VCaP (cell line): ENCODE measurements at regions not wholly inside any gene's neighbourhood (a gene's known extent, or its start where the extent isn't known, plus 50 kb on each side); places are given as distances from the start of the nearest gene placed in this dataset.

Source experiments
- H3K27ac ChIP-seq: fragments of 450-650 bp; 2 replicates; pipeline ENCODE4 v1.5.1; 2017
- TF ChIP-seq, protein P1 (sequence below): fragments of 450-650 bp; conservative IDR thresholded peaks from 2 replicates; pipeline ENCODE4 v1.5.1; 2017; ENCODE audit warnings: mild to moderate bottlenecking, moderate library complexity

DNA sequence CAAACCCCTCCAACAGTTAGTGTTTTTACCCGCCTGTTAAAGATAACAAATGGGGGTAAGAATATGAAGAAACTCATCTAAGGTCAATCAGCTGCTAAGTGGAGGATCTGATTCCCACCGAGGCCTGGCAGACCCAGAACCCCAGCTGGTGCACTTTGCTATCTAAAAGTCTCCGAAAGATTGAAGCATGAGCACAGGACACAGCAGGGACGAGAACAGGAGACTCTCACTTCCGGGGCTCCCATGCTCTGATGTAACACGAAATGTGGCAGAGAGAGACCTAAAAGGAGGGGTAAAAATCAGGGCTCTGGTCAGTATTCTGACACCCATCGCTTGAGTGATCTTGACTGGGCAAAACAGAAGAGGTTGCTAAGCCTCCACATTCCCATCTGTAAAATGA is 119.7 kb downstream of the PDCL3 start:
- no peak overlapping the region for H3K27ac ChIP-seq

DNA sequence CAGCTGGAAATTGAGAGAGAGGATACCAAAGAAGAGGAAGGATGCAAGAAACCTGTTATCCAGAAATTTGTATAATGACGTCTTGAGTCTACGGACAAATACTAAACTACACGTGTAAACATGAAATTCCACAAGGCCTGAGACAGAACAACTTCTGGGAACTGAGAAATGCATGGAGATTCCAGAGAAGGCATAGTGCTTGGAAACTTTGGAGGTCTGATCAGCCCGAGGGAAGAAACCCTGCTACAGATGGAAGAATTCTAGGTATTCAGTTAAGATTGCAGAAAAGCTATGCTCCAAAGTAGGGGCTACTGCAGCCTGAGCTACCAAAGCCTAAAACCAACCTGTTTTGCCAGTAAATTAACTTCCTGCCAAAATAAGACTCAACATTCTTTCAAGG is 120.4 kb downstream of the PDCL3 start:
- H3K27ac ChIP-seq: no peak overlapping the region
- TF ChIP-seq, protein P1, sequence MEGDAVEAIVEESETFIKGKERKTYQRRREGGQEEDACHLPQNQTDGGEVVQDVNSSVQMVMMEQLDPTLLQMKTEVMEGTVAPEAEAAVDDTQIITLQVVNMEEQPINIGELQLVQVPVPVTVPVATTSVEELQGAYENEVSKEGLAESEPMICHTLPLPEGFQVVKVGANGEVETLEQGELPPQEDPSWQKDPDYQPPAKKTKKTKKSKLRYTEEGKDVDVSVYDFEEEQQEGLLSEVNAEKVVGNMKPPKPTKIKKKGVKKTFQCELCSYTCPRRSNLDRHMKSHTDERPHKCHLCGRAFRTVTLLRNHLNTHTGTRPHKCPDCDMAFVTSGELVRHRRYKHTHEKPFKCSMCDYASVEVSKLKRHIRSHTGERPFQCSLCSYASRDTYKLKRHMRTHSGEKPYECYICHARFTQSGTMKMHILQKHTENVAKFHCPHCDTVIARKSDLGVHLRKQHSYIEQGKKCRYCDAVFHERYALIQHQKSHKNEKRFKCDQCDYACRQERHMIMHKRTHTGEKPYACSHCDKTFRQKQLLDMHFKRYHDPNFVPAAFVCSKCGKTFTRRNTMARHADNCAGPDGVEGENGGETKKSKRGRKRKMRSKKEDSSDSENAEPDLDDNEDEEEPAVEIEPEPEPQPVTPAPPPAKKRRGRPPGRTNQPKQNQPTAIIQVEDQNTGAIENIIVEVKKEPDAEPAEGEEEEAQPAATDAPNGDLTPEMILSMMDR: no peak

More for the DNA sequence above, 119.7 kb downstream of the PDCL3 start:
- TF ChIP-seq, protein P1: no peak

DNA sequence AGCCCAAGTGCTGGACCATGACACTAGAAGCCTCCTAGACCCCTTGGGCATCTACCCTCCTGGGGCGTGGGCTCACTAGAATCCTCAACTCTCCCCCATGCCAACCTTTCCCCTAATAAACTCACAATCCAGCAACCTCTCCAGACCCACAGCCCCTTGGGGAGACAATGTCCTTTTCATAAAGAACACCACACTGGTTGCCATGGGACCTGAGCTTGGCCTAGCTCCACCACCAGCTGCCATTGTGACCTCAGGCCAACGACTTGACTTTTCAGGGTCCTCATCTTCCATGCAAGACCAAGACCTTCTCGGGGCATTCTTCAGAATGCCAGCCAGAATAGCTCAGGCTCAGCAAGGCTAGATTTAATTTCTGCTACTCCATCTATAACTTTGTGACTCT is 128.1 kb upstream of the NPAS2 start:
- TF ChIP-seq, protein P1: no peak
- H3K27ac ChIP-seq: no peak overlapping the region

DNA sequence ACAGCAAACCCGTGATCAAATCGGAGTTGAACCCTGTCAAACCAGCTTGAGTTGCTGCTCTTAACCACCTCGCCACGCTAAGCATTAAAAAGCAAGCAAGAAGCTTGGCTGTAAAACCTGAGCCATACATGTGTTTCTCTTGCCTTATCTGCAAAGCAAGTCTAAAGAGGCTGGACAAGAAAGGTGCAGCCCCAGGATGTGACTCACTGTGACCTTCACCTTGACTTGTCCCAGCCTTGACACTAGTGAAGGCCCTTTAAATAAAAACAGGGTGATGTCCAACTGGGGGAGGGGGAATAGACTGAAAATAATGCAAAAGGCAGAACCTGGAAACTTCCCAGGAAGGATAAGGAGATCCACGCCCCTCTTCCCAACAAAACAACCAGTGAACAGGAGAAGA is 127.6 kb upstream of the NPAS2 start:
- H3K27ac ChIP-seq: no peak overlapping the region
- TF ChIP-seq, protein P1: no peak

DNA sequence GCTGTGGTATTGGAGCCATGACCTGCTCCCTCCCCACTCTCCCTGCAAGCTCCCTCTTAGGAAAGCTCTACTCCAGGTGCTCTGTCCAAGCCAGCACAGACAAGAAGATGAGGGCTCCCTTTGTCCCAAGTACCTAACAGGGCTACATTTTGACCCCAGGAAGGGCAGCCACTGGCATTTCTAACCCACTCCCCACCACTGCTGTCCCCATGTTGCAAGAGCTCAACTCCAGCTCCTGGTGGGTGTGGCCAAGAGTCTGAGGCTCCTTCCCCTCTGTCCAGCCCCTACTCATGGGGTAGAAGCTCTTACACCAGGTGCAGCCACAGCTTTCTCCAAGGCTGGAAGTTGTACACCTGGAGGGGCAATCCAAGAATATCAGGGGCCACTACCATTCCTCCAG is 127.0 kb upstream of the NPAS2 start:
- H3K27ac ChIP-seq: no peak overlapping the region
- TF ChIP-seq, protein P1: no peak

DNA sequence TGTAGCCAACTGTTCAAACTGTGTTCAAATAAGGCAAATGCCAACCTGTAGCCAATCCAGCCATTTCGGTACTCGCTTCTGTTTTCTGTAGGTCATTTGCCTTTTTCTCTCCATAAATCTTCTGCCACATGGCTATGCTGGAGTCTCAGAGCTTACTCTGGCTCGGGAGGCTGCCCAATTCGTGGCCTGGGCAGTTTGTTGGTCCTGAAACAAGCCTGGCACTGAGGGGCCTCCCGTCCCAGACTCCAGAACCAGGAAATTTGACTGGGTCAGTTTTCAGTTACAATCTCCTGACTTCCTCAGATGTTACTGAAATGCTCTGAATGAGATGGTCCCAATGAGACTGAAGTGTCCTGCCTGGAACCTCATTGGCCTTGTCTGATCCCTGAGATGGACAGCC is 120.8 kb upstream of the NPAS2 start:
- H3K27ac ChIP-seq: no peak overlapping the region
- TF ChIP-seq, protein P1: no peak

DNA sequence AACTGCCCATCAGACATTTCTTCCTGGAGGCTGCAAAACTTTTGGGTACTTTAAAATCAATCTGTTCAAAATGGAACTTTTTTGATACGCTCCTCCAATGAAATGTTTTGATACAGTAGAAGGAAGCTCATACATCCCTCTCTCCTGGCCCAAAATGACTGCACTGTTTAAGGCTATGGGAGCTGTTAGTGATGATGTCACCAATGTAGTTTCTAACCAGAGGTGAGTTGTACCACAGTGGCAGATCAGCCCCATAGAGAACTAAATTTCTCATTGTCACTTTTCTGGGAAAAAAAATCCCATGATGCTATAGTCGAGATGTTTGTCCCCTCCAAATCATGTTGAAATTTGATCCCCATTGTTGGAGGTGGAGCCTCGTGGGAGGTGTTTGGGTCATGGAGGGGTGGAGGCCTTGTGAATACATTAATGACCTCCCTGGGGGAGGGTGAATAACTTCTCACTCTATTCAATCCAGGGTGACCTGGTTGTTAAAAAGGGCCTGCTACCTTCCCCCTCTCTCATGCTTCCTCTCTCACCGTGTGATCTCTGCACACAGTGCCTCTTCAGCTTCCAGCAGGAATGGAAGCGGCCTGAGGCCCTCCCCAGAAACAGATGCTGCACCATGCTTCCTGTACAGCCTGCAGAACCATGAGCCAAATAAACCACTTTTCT is 117.4 kb upstream of the NPAS2 start:
- no peak overlapping the region for H3K27ac ChIP-seq
- TF ChIP-seq, protein P1: no peak
